ENCODE measurements at regions not wholly inside any gene's neighbourhood (a gene's known extent, or its start where the extent isn't known, plus 50 kb on each side); places are given as distances from the start of the nearest gene placed in this dataset.

DNA sequence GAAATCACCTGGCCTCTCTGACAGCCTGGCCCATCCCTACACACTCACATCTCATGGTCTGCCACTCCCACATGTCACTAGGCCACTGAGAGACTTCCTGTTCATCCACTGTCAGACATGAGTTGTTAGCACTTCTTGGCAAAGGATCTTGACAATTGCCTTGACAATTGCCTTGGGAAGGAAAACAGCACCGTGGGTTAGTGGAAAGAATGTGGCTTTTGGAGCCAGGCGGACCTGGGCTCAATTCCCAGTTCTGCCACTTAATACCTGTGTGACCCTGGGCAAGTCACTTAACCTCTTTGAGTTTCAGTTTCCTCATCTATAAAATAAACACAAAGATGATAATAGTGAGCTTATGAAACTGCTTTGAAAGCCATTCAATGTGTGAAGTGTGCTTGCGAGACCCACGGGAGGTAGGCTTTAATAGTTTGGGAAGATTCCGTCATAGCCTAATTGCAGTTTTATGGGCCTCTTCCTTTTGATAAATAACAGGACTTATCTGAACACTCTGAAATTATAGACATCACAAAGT, 250.4 kb downstream of the C12orf75 start:
- H3K4me3 ChIP-seq (ENCODE audit: low read depth, low read length): no peak overlapping the region
- TF ChIP-seq, protein P1, sequence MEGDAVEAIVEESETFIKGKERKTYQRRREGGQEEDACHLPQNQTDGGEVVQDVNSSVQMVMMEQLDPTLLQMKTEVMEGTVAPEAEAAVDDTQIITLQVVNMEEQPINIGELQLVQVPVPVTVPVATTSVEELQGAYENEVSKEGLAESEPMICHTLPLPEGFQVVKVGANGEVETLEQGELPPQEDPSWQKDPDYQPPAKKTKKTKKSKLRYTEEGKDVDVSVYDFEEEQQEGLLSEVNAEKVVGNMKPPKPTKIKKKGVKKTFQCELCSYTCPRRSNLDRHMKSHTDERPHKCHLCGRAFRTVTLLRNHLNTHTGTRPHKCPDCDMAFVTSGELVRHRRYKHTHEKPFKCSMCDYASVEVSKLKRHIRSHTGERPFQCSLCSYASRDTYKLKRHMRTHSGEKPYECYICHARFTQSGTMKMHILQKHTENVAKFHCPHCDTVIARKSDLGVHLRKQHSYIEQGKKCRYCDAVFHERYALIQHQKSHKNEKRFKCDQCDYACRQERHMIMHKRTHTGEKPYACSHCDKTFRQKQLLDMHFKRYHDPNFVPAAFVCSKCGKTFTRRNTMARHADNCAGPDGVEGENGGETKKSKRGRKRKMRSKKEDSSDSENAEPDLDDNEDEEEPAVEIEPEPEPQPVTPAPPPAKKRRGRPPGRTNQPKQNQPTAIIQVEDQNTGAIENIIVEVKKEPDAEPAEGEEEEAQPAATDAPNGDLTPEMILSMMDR (IDR thresholded peaks at IDR 0.05; ENCODE audit: borderline replicate concordance, insufficient read depth, low read depth, low read length): no peak

DNA sequence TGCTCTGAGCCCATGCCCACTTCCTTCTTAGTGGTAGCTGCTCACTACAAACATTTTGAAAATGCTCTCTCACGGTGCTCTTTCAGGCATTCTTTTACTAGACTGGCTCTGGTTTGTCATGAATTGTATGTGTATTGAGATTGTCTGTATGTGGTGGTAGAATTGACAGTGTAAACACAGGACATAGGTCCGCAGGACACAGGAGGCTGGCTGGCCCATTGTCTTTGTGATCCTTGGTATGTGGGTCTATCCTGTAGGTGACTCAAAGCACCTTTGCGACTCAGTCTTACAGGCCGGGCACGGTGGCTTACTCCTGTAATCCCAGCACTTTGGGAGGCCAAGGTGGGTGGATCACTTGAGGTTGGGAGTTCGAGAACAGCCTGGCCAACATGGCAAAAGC, 250.9 kb downstream of the C12orf75 start:
- TF ChIP-seq, protein P1 (IDR thresholded peaks at IDR 0.05; ENCODE audit: borderline replicate concordance, insufficient read depth, low read depth, low read length): no peak
- no peak overlapping the region for H3K4me3 ChIP-seq (ENCODE audit: low read depth, low read length)

DNA sequence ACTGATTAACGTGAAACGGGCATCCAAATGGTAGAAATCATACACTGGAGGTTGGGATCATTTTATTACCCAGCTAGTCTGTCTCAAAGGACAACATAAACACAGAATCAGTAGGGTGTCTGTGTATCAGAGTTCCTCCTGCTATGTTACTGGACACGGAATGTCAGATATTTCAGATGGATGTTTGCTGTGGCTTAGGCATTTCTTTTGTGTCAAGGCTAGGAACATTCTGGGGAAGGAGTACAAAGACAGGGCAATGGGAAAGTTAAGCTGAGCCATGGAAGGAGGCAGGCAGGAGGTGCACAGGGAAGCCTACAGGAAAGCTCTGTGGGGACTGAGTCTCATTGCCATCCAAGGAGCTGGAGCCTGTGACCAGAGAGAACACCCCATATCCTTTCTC, 254.6 kb downstream of the C12orf75 start:
- TF ChIP-seq, protein P1 (IDR thresholded peaks at IDR 0.05; ENCODE audit: borderline replicate concordance, insufficient read depth, low read depth, low read length): no peak
- H3K4me3 ChIP-seq (ENCODE audit: low read depth, low read length): no peak overlapping the region

DNA sequence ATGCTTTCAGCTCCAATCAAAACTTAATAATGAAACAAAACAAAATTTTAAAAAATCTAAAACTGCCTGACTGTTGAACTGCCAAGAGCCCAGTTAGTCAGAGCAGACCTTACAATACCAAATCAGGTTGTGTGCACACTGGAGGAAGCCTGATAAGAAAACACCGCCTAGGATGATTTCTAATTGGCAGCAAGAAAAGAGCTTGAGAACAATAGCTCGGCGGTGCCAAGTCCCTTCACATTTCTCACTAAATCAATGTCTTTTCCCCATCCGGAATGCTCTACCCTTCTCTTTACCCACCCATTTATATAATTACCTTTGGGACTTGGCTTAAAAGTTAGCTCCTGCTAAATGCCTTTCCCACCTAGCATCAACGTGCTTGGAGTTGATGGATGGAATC, 256.7 kb downstream of the C12orf75 start:
- TF ChIP-seq, protein P1 (IDR thresholded peaks at IDR 0.05; ENCODE audit: borderline replicate concordance, insufficient read depth, low read depth, low read length): no peak
- no peak overlapping the region for H3K4me3 ChIP-seq (ENCODE audit: low read depth, low read length)

DNA sequence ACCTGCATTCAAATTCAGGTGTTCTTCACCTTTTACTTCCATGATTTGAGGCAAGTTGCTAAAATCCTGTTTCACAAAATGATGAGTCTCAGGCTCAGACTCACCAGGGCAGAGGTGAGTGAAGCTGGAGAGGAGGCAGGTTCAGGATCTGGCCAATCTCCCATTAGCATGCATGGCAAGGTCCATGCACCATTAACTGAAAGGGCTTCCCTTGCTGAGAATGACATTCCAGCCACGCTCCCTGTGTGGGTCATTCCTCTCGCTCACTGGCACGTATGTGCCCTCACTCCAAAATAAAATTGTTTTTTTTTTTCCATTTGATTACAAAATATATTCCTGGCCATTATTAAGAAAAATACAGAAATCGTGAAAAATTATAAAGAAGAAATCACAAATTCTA, 257.6 kb downstream of the C12orf75 start:
- no peak overlapping the region for H3K4me3 ChIP-seq (ENCODE audit: low read depth, low read length)
- TF ChIP-seq, protein P1 (IDR thresholded peaks at IDR 0.05; ENCODE audit: borderline replicate concordance, insufficient read depth, low read depth, low read length): no peak

DNA sequence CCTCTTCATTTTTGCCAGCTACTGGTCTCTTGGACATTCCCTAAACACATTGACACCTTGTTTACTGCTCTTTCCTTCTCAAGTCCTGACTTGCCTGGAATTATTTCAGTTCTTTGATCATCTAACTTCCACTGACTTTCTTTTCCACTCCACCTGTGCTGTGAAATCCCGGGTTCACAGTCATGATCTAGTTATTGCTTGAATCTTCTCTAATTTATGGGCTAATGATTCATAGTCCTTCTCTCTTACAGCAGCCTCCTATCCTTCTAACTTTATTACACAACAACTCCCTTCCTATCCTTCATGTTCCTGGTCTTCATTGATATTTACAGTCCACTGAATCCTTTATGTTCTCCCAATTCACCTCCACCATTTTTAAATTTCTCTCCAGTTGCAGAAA, 260.1 kb downstream of the C12orf75 start:
- TF ChIP-seq, protein P1 (IDR thresholded peaks at IDR 0.05; ENCODE audit: borderline replicate concordance, insufficient read depth, low read depth, low read length): no peak
- H3K4me3 ChIP-seq (ENCODE audit: low read depth, low read length): no peak overlapping the region

DNA sequence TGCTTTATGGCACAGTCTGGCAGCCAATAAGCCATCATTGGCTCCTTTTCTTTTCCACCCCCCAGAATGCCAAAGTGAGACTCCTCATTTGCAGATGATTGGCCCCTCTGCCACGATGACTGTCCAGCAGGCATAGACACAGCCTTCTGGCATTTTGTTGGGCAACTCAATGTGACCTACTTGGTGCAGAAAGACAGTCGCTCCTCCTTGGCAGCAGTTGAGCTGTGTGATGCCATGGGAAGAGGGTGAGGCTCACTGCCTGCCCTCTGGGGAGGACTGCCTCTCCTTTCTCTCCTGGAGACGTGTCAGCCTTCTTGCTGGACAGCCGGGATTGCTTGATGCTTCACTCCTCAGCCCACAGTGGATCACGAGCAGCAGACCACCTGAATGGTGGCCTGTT, 264.9 kb downstream of the C12orf75 start:
- no peak overlapping the region for H3K4me3 ChIP-seq (ENCODE audit: low read depth, low read length)
- TF ChIP-seq, protein P1 (IDR thresholded peaks at IDR 0.05; ENCODE audit: borderline replicate concordance, insufficient read depth, low read depth, low read length): no peak
